HCT116 (cell line): ENCODE measurements at regions not wholly inside any gene's neighbourhood (a gene's known extent, or its start where the extent isn't known, plus 50 kb on each side); places are given as distances from the start of the nearest gene placed in this dataset.

Experiments
- CEBPB ChIP-seq: IDR thresholded peaks from 2 replicates; pipeline ENCODE4 v1.6.1; 2012; ENCODE audit warnings: low read depth
- EZH2phosphoT487 ChIP-seq: fragments of 200-600 bp; IDR thresholded peaks from 2 replicates; pipeline ENCODE4 v1.6.1; 2018; ENCODE audit warnings: antibody characterized with exemption, borderline replicate concordance
- POLR2A ChIP-seq: IDR thresholded peaks from 2 replicates; pipeline ENCODE4 v1.7.0; 2011; ENCODE audit warnings: borderline replicate concordance; ENCODE audit not compliant: insufficient read depth, insufficient read length; ENCODE audit errors: extremely low read depth
- POLR2AphosphoS5 ChIP-seq: IDR thresholded peaks from 2 replicates; pipeline ENCODE4 v1.6.1; 2011; ENCODE audit warnings: mild to moderate bottlenecking, low read depth, low read length, moderate library complexity
- RAD21 ChIP-seq: IDR thresholded peaks from 2 replicates; pipeline ENCODE4 v1.6.1; 2012; ENCODE audit warnings: low read depth, mild to moderate bottlenecking
- SRF ChIP-seq: IDR thresholded peaks from 2 replicates; pipeline ENCODE4 v1.6.1; 2012; ENCODE audit warnings: low read depth
- TF ChIP-seq, protein P1 (sequence below), 3 experiments: fragments of 200-600 bp in 1 of 3; sonication (generic) in 1 of 3; IDR thresholded peaks in 2 of 3; conservative IDR thresholded peaks in 1 of 3; 2 replicates each; pipeline ENCODE4 v1.5.1; 2012 to 2017; ENCODE audit warnings: low read depth in 2 of 3, low read length in 2 of 3, antibody characterized with exemption in 1 of 3, borderline replicate concordance in 1 of 3, control low read depth in 1 of 3, mild to moderate bottlenecking in 1 of 3, mixed read lengths in 1 of 3, mixed run types in 1 of 3, moderate library complexity in 1 of 3; ENCODE audit not compliant: insufficient read depth in 1 of 3

DNA sequence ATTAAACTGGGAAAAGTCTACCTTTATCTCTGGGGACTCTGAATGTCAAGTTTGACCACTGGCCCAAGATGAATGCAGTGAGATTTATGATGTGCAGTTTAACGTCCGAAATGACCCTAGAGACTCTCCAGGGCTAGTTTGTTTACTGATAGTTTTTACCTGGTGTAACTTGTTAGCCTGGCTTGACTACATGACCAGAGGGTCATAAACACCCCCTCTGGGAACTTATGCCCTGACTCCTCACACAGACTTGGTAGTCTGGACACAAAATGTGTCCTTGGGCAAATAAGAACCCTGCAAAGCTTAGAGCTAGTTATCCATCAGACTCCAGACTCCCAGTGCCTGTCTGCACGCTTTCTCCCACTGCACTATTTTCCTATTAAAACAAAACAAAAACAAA lies 606.5 kb downstream of the HACE1 start:
- TF ChIP-seq RAD21: no peak
- TF ChIP-seq CEBPB: no peak
- TF ChIP-seq, protein P1, sequence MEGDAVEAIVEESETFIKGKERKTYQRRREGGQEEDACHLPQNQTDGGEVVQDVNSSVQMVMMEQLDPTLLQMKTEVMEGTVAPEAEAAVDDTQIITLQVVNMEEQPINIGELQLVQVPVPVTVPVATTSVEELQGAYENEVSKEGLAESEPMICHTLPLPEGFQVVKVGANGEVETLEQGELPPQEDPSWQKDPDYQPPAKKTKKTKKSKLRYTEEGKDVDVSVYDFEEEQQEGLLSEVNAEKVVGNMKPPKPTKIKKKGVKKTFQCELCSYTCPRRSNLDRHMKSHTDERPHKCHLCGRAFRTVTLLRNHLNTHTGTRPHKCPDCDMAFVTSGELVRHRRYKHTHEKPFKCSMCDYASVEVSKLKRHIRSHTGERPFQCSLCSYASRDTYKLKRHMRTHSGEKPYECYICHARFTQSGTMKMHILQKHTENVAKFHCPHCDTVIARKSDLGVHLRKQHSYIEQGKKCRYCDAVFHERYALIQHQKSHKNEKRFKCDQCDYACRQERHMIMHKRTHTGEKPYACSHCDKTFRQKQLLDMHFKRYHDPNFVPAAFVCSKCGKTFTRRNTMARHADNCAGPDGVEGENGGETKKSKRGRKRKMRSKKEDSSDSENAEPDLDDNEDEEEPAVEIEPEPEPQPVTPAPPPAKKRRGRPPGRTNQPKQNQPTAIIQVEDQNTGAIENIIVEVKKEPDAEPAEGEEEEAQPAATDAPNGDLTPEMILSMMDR (IDR thresholded peaks at IDR 0.05 in 2 of 3, conservative IDR thresholded peaks at IDR 0.05 in 1 of 3; ENCODE audit: borderline replicate concordance in 1 of 3, insufficient read depth in 1 of 3, low read depth in 2 of 3, low read length in 2 of 3): no peak
- no peak for TF ChIP-seq POLR2A
- TF ChIP-seq POLR2AphosphoS5: no peak
- TF ChIP-seq SRF: no peak
- TF ChIP-seq EZH2phosphoT487: no peak
